ENCODE measurements at regions not wholly inside any gene's neighbourhood (a gene's known extent, or its start where the extent isn't known, plus 50 kb on each side); places are given as distances from the start of the nearest gene placed in this dataset.
A peak's percentile ranks its signal among the peaks of the same experiment; 100 is the strongest.

DNA sequence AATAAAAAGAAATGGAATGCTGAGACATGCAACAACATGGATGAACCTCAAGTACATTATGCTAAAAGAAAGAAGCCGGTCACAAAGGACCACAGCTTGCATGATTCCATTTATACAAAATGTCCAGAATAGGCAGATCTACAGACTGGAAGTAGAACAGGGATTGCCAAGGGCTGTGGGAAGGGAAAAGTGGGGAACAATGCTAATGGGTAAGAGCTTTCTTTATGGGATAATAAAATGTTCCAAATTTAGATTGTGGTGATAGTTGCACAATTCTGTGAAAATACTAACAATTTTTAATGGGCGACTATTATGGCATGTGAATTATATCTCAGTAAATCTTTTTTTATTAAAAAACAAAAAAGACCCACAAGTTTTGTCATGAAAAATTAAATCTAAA is 106.2 kb downstream of the TMCO5A start:
- no CpG with 5 or more reads among the region's 2 CpGs for WGBS, 2 experiments (ENCODE audit: extremely low coverage in 2 of 2, insufficient read length in 1 of 2)
- Histone ChIP-seq H3K56ac (ENCODE audit: extremely low read depth, insufficient read depth, low read length) (no peak overlapping the region), H3K9ac (ENCODE audit: low read depth, low read length) (no peak overlapping the region), H2AK5ac (ENCODE audit: low read depth, low read length) (0 out of 2 replicates have a peak overlapping the region, but pooled peaks have one; percentile 18), H2BK20ac (ENCODE audit: low read depth, low read length) (peak overlapping the region; percentile 5; the same call in 1 of the 2 replicates), H3K79me1 (ENCODE audit: low read depth in 1 of 2, low read length in 2 of 2) (0 out of 4 replicates have a peak, but pooled peaks cover 0 to 5% of the 10 kb centered on the region in 2 experiments), H4K20me1 (ENCODE audit: insufficient read depth, low read length) (no peaks in the 10 kb centered on the region), H4K5ac (ENCODE audit: low read depth, low read length) (peak overlapping the region; percentile 50; the same call in 1 of the 2 replicates), H2AK9ac (replicated peaks; ENCODE audit: low read depth, low read length, poor library complexity) (no peak overlapping the region), H3K4ac (ENCODE audit: low read depth, low read length) (0 out of 2 replicates have a peak overlapping the region, but pooled peaks have one; percentile 38), H2BK120ac (ENCODE audit: low read depth, low read length) (no peak overlapping the region; the same call in 1 of the 2 replicates), H3K27me3 (ENCODE audit: control insufficient read depth, insufficient read depth, low read length) (no peaks in the 10 kb centered on the region), H3K9me1 (ENCODE audit: insufficient read depth, low read length) (peaks cover 9% of the 10 kb centered on the region), H3K27ac (ENCODE audit: insufficient read depth, low read length) (no peak overlapping the region), H3K4me2 (ENCODE audit: low read depth, low read length) (no peak overlapping the region), H3K4me1 (ENCODE audit: control insufficient read depth, insufficient read depth, low read length) (peaks cover 13% of the 10 kb centered on the region), H3K36me3 (ENCODE audit: control insufficient read depth, insufficient read depth, low read length) (no peaks in the 10 kb centered on the region), H2AFZ (replicated peaks; ENCODE audit: low read length, poor library complexity) (no peak overlapping the region), H3K9me3 (ENCODE audit: control insufficient read depth, insufficient read depth, low read length) (no peaks in the 10 kb centered on the region), H3K14ac (replicated peaks; ENCODE audit: low read depth, low read length) (0 out of 2 replicates have a peak overlapping the region, but pooled peaks have one; percentile 50), H3K4me3 (ENCODE audit: insufficient read depth, low read depth, low read length) (no peak overlapping the region), H3K18ac (ENCODE audit: low read depth, low read length) (no peak overlapping the region; the same call in 1 of the 2 replicates), H4K8ac (ENCODE audit: low read depth in 2 of 2, low read length in 2 of 2) (no peak overlapping the region), H2BK5ac (ENCODE audit: low read depth, low read length, poor library complexity, severe bottlenecking) (no peak overlapping the region), H3K23ac (ENCODE audit: low read depth, low read length) (no peak overlapping the region), H2BK15ac (ENCODE audit: low read depth, low read length) (no peak overlapping the region), H4K91ac (ENCODE audit: insufficient read depth, low read depth, low read length) (peak overlapping the region; percentile 4; the same call in 1 of the 2 replicates)
- POLR2A ChIA-PET (ENCODE audit: unreplicated experiment) = no interaction called here
- intact Hi-C loops (cut with micrococcal nuclease) (no loop called here), dilution Hi-C loops (cut with HindIII; ENCODE audit: low sequenced_read_pairs, unreplicated experiment) (no loop called here), in situ Hi-C loops (cut with MboI; ENCODE audit: low sequenced_read_pairs) (no loop called here)
- no TSS peak for BruUV-seq (replicated peaks)
- DNase-seq = no peak
- no peak for ATAC-seq (ENCODE audit: low read depth)
- CTCF ChIA-PET = no interaction called here
- TF ChIP-seq NFE2L2 (IDR thresholded peaks at IDR 0.05; ENCODE audit: low read depth, low read length) (no peak), CEBPB (IDR thresholded peaks at IDR 0.05; ENCODE audit: low read depth, low read length) (no peak), SMC3 (IDR thresholded peaks at IDR 0.05; ENCODE audit: low read depth, low read length) (no peak), CHD1 (IDR thresholded peaks at IDR 0.05; ENCODE audit: low read depth, low read length) (no peak), RAD21 (IDR thresholded peaks at IDR 0.05; ENCODE audit: low read length) (no peak), FOS (IDR thresholded peaks at IDR 0.05; ENCODE audit: low read depth, low read length) (no peak), RFX5 (IDR thresholded peaks at IDR 0.05; ENCODE audit: low read depth, low read length) (no peak), RCOR1 (IDR thresholded peaks at IDR 0.05; ENCODE audit: insufficient replicate concordance, low read length) (no peak)
- TF ChIP-seq, protein P1, sequence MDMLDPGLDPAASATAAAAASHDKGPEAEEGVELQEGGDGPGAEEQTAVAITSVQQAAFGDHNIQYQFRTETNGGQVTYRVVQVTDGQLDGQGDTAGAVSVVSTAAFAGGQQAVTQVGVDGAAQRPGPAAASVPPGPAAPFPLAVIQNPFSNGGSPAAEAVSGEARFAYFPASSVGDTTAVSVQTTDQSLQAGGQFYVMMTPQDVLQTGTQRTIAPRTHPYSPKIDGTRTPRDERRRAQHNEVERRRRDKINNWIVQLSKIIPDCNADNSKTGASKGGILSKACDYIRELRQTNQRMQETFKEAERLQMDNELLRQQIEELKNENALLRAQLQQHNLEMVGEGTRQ (IDR thresholded peaks at IDR 0.05; ENCODE audit: low read depth, low read length) = no peak
- TF ChIP-seq, protein P2, sequence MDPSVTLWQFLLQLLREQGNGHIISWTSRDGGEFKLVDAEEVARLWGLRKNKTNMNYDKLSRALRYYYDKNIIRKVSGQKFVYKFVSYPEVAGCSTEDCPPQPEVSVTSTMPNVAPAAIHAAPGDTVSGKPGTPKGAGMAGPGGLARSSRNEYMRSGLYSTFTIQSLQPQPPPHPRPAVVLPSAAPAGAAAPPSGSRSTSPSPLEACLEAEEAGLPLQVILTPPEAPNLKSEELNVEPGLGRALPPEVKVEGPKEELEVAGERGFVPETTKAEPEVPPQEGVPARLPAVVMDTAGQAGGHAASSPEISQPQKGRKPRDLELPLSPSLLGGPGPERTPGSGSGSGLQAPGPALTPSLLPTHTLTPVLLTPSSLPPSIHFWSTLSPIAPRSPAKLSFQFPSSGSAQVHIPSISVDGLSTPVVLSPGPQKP (IDR thresholded peaks at IDR 0.05; ENCODE audit: borderline replicate concordance, low read depth, low read length) = no peak

All from IMR-90 (cell line).